ENCODE measurements at regions not wholly inside any gene's neighbourhood (a gene's known extent, or its start where the extent isn't known, plus 50 kb on each side); places are given as distances from the start of the nearest gene placed in this dataset.

- peaks cover 4% of the 10 kb centered on the region for H3K9me3 ChIP-seq
- no peak overlapping the region for H3K27ac ChIP-seq
- H3K4me3 ChIP-seq, result no peak overlapping the region
- H3K27me3 ChIP-seq (replicated peaks; ENCODE audit: insufficient read depth), result no peaks in the 10 kb centered on the region
- TF ChIP-seq, protein P1, sequence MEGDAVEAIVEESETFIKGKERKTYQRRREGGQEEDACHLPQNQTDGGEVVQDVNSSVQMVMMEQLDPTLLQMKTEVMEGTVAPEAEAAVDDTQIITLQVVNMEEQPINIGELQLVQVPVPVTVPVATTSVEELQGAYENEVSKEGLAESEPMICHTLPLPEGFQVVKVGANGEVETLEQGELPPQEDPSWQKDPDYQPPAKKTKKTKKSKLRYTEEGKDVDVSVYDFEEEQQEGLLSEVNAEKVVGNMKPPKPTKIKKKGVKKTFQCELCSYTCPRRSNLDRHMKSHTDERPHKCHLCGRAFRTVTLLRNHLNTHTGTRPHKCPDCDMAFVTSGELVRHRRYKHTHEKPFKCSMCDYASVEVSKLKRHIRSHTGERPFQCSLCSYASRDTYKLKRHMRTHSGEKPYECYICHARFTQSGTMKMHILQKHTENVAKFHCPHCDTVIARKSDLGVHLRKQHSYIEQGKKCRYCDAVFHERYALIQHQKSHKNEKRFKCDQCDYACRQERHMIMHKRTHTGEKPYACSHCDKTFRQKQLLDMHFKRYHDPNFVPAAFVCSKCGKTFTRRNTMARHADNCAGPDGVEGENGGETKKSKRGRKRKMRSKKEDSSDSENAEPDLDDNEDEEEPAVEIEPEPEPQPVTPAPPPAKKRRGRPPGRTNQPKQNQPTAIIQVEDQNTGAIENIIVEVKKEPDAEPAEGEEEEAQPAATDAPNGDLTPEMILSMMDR (IDR thresholded peaks at IDR 0.05), result no peak
- ATAC-seq (ENCODE audit: insufficient number of reproducible peaks, low FRiP score, low read depth), result no peak
- no peaks in the 10 kb centered on the region for H3K4me1 ChIP-seq (ENCODE audit: control insufficient read depth in 1 of 2, low read depth in 2 of 2)
- H3K36me3 ChIP-seq, result no peaks in the 10 kb centered on the region
- no peak for DNase-seq (ENCODE audit: low spot score)
Measured at GRCh38 chr5:2149195-2149539, 266.4 kb upstream of the IRX4 start.

- TF ChIP-seq, protein P1 (IDR thresholded peaks at IDR 0.05), result no peak
- no peak for ATAC-seq (ENCODE audit: insufficient number of reproducible peaks, low FRiP score, low read depth)
- DNase-seq (ENCODE audit: low spot score), result no peak
- Histone ChIP-seq H3K27me3 (replicated peaks; ENCODE audit: insufficient read depth) (no peaks in the 10 kb centered on the region), H3K4me3 (no peak overlapping the region), H3K9me3 (peaks cover 4% of the 10 kb centered on the region), H3K27ac (no peak overlapping the region), H3K36me3 (no peaks in the 10 kb centered on the region), H3K4me1 (ENCODE audit: control insufficient read depth in 1 of 2, low read depth in 2 of 2) (no peaks in the 10 kb centered on the region)
Measured at GRCh38 chr5:2148312-2149194, 265.8 kb upstream of the IRX4 start.

GRCh38 chr5:2147504-2148311 is 265.0 kb upstream of the IRX4 start:
- Histone ChIP-seq H3K27me3 (replicated peaks; ENCODE audit: insufficient read depth) (no peaks in the 10 kb centered on the region), H3K27ac (no peak overlapping the region), H3K36me3 (no peaks in the 10 kb centered on the region), H3K9me3 (peaks cover 4% of the 10 kb centered on the region), H3K4me1 (ENCODE audit: control insufficient read depth in 1 of 2, low read depth in 2 of 2) (no peaks in the 10 kb centered on the region), H3K4me3 (no peak overlapping the region)
- no peak for ATAC-seq (ENCODE audit: insufficient number of reproducible peaks, low FRiP score, low read depth)
- TF ChIP-seq, protein P1 (IDR thresholded peaks at IDR 0.05), result no peak
- no peak for DNase-seq (ENCODE audit: low spot score)

DNA sequence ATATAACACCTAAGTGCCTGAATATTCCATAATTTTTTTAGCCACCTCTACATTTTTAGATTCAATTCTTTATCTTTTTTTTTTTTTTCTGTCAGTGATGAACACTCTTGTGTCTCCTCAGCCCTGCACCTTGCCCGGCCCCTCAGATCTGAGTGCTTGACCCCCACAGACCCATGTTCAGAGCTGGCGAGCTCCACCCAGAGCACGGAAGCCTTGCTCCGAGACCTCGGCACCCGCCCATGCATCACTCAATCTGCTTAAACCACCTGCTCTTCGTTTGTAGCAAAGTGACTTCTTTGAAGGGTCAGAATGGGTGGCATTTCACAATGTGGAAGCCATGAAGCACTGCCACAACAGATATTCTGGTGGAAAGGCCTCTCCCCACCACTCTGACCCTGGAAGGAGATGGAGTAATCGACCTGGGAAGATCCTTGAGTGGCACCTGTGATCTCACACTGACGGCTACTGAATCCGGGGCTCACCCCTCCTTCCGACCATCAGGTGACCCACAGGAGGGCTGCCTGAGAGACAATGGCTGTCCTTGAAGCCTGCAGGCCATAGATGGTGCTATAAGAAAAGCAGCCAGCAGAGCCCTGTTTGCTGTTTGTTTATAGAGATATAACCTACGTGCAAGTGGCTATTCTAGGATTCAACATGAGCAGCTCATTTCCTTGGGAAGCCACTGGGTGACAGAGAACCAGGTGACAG is 261.1 kb upstream of the IRX4 start:
- no peaks in the 10 kb centered on the region for H3K27me3 ChIP-seq (replicated peaks; ENCODE audit: insufficient read depth)
- no peak for ATAC-seq (ENCODE audit: insufficient number of reproducible peaks, low FRiP score, low read depth)

More for the DNA sequence above, 261.1 kb upstream of the IRX4 start:
- Histone ChIP-seq H3K4me3 (no peak overlapping the region), H3K36me3 (no peaks in the 10 kb centered on the region), H3K4me1 (ENCODE audit: control insufficient read depth in 1 of 2, low read depth in 2 of 2) (no peaks in the 10 kb centered on the region), H3K27ac (no peak overlapping the region), H3K9me3 (peaks cover 4% of the 10 kb centered on the region)
- TF ChIP-seq, protein P1 (IDR thresholded peaks at IDR 0.05), result no peak
- DNase-seq (ENCODE audit: low spot score), result no peak
